Glomerular visceral epithelial cell (primary cell): ENCODE measurements at regions not wholly inside any gene's neighbourhood (a gene's known extent, or its start where the extent isn't known, plus 50 kb on each side); places are given as distances from the start of the nearest gene placed in this dataset.
A peak's percentile ranks its signal among the peaks of the same experiment; 100 is the strongest.

Source experiments
- DNase-seq: peaks from one replicate; pipeline ENCODE4 v3.0.0-alpha.2; 2016; ENCODE audit errors: extremely low spot score

DNA sequence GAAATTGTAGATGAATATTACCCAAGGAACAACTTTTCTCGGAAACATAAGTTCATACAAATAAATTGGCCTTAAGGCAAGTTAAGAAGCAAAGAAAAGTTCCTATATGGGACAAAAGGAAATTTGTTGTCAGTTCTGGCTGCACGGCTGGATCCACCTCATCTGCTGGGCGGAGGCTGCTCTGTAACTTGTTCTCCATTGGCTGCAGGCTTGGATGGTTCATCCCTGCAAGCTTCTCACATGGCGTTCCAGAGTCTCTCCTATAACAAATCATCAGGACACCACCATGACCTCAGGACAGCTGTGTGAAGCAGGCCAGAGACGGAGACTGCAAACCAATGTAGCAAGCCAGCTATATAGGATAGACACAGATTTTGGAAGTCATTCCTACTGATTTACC, 81.4 kb upstream of the DAB2 start:
- no peak for DNase-seq

GRCh38 chr5:39505791-39506190, 81.0 kb upstream of the DAB2 start:
- DNase-seq, result no peak

DNA sequence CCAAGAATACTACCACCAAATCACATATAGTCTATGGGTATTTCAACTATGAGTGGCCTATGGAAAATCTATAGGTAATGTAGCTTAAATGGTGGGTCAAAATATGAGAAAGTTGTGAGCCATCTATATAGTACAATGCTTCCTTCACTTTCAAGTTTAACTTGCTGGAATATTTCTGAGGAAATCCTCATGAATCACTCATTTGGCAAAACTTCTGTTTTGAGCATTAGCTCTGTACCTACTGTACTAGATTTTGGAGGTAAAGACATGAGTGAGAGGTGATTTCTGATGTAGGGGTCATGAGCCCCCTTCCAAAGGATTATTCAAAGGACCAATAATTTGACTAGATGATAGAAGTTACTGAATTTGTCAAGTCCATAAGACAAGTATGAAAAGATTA, 80.6 kb upstream of the DAB2 start:
- DNase-seq, result no peak

GRCh38 chr5:39503155-39503554, 78.4 kb upstream of the DAB2 start:
- no peak for DNase-seq

DNA sequence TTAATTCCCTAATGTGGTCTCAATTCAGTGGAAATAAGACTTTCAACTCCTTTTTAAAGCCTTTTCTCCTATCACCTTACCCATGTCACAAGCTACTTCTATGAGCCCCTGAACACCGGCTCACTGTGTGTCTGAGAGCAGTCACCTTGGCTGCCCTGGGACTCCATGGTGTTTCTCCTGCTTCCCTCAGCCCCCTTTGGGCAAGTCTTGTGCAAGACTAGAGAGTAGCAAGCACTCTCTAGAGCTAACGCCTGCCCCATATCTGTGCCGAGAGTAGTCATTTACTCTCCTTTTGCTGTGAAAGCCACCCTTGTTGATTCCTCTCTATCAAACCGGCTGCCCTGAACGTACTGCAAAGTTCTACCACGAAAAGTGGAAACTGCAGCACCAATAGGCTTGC, 77.9 kb upstream of the DAB2 start:
- no peak for DNase-seq

DNA sequence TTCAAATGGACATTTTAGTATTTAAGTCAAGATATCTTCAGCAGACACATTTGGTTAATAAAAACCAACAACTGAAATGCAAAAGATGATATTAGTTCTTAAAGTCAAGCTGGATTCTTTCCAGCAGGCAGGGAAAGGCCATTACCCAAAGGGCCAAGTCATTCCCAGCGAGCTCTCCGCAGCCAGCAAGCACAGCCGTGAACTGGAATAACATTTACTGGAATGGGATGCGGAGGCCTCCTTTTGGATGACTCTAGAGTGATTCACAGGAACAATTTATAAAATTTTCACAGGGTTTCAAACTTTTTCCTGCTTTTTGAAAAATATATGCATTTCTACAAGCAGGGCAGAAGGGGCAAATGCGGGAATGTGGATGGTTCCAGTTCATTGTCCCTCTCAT, 76.6 kb upstream of the DAB2 start:
- peak; percentile 79 for DNase-seq

DNA sequence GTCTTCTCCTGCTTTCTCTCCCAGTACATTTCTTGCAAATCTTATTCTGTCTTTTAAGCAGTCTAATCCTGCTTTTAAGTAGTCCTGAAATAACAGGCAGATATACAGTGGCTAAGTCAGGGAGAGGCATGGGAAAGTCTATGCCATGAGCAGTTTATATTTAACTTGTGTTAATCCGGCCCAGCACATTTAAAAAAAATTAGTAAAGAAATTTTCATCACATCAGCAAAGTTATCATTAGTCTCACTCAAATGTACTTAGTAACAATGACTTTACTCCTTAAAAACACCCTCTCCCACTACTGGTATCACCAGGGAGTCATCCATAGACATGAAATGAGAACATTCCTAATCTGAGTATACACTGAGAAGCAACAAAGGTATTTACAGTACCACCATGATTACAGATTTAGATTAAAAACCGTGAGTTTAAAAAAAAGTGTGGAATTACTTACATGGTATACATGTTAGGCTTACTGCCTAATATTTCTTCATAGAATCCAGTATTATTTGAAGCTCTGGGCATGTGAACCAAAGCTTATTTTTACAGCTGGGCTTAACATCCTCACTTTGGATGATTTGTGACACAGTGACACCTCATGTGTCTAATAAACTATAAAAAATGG, 75.9 kb upstream of the DAB2 start:
- DNase-seq, result no peak

DNA sequence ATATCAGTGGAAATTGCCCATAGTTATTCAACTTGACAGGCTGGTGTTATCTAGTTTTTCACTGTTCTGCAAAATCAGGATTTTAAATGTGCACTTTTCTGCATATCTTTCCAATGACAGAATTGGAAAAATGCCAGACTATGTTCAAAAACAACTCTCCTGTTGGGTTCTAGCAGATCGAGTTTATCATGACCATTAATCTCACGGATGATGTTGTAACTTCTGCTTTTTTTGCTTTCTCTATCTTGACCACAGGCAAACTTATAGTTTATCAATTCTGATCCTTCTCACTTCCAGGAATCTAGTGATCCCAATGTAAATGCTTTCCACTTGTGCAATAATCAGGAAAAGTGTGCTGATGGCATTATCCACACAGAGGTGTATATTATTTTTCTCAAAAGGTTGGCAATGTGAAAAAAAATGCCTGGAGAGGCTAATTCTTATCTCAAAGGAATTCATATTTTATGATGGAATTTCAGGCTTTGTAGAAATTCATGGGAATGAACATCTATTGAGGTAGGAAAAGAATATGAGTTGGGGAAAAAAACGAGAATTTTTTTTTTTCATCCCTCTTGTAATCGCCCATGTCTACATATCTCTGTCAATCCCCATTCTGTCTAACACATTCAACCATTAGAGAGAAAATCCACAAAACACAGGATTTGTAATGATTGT, 73.6 kb upstream of the DAB2 start:
- peak; percentile 16 for DNase-seq

- no peak for DNase-seq
Measured at GRCh38 chr5:39497322-39497721, 72.5 kb upstream of the DAB2 start.

DNA sequence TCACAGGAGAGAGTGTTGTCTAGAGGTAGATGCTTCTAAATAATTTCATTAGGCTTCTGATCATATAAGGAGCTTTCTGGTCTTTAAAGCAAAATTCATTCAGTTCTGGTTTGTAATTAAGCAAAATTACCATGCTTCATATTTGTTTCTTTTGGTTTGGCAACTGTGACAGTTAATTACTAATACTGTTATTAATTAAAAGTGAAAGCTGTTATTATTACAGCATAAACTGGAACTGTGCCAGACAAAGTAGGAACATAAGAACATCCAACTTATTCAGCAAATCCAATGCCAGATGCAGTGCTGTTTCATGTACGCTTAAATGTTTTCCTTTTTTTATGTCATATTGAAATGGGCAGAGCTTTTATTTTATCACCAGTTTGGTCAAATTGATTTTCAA, 70.4 kb upstream of the DAB2 start:
- DNase-seq, result no peak

GRCh38 chr5:39494534-39494933, 69.8 kb upstream of the DAB2 start:
- no peak for DNase-seq

GRCh38 chr5:39494107-39494510, 69.3 kb upstream of the DAB2 start:
- no peak for DNase-seq

GRCh38 chr5:39491210-39491609, 66.4 kb upstream of the DAB2 start:
- DNase-seq, result no peak

- DNase-seq, result no peak
Measured at GRCh38 chr5:39489263-39489662, 64.5 kb upstream of the DAB2 start.

DNA sequence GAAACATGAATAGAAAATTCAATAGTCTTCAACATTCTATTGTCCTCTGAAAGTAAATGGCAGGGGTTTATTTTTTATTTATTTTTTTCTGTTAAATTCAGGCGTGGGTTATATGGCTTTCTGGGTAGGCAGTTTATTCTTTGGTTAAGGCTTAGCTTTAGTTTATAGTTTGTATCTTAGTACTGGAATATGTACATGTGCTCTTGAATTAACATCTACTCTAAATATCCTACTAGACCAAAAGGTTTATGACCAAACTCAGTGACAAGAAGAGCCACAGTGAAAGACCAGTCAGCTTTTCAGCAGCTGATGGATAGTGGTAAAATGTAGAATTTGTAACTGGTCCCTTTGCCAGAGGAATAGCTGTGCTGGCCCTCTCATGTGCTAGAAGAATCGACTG, 62.0 kb upstream of the DAB2 start:
- no peak for DNase-seq

DNA sequence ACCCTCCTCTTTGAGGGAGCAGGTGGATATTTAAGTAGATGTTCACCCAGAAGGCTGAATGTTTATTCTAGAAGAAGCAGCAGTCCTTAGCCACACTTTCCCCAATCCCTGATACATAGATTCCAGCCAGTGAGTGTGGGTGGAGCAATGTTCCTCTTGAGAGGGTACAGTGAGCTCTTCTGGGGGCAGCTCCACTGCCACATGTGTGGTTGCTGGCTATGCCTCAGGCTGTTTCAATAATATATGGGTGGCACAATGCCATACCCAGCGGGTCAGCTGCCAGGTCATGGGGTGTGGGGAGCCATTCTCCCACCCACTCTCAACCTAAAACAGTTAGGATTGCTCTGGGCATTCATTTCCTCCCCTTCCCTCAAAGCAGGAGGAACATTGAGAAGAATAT, 61.6 kb upstream of the DAB2 start:
- DNase-seq, result peak; percentile 11

DNA sequence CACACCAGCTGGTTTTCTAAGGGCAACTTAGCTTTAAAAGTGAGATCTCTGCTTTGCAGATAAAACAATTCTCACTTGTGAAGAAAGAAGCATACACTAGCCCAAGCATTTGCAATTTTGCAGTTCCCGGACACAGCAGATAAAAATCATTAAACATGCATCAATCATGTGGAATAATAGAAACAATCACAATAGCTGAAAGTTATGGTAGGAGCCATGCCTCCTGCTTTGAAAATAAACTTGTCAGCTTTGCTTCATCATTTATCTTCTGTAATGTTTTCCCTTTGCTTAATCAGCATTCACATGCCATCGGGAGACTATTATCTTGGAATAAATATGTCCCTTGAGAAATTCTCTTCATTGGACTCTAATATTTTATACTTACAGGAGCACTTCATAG, 60.3 kb upstream of the DAB2 start:
- DNase-seq, result no peak

GRCh38 chr5:39484673-39485072, 59.9 kb upstream of the DAB2 start:
- no peak for DNase-seq

GRCh38 chr5:39482098-39482497, 57.3 kb upstream of the DAB2 start:
- no peak for DNase-seq

- DNase-seq, result no peak
Measured at GRCh38 chr5:39479537-39479936, 54.8 kb upstream of the DAB2 start.

- DNase-seq, result no peak
Measured at GRCh38 chr5:39478863-39479262, 54.1 kb upstream of the DAB2 start.

GRCh38 chr5:39476843-39477220, 52.1 kb upstream of the DAB2 start:
- DNase-seq, result no peak

- DNase-seq, result no peak
Measured at GRCh38 chr5:39475881-39476842, 51.4 kb upstream of the DAB2 start.
